Neural cell (in vitro differentiated cells): ENCODE measurements at regions not wholly inside any gene's neighbourhood (a gene's known extent, or its start where the extent isn't known, plus 50 kb on each side); places are given as distances from the start of the nearest gene placed in this dataset.

Experiments used
- H2AFZ ChIP-seq: fragments of 200-600, 300-800 bp; sonication (generic), shearing (Covaris generic); 2 replicates; pipeline ENCODE4 v1.6.0; 2014; ENCODE audit warnings: low read depth, mild to moderate bottlenecking, antibody characterized with exemption, low read length, moderate library complexity
- H3F3A ChIP-seq: fragments of 200-600 bp; shearing (Covaris generic); 2 replicates; pipeline ENCODE4 v1.6.1; 2016; ENCODE audit warnings: mild to moderate bottlenecking, moderate library complexity, mixed read lengths, antibody characterized with exemption, low read length; ENCODE audit not compliant: insufficient read depth, poor library complexity, severe bottlenecking
- H3K27ac ChIP-seq: fragments of 200-600, 300-800 bp; sonication (generic), shearing (Covaris generic); 2 replicates; pipeline ENCODE4 v1.5.1; 2014; ENCODE audit warnings: mild to moderate bottlenecking, low read length, moderate library complexity
- H3K27me3 ChIP-seq: fragments of 300-800, 200-600 bp; sonication (generic), shearing (Covaris generic); 2 replicates; pipeline ENCODE4 v1.6.0; 2014; ENCODE audit warnings: mild to moderate bottlenecking, low read depth, low read length, moderate library complexity; ENCODE audit not compliant: insufficient read depth
- H3K36me3 ChIP-seq: fragments of 300-800, 200-600 bp; sonication (generic), shearing (Covaris generic); 2 replicates; pipeline ENCODE4 v1.5.1; 2014; ENCODE audit warnings: mild to moderate bottlenecking, antibody characterized with exemption, low read length, moderate library complexity; ENCODE audit not compliant: insufficient read depth
- H3K4me2 ChIP-seq: fragments of 300-800, 200-600 bp; sonication (generic), shearing (Covaris generic); 2 replicates; pipeline ENCODE4 v1.6.0; 2014; ENCODE audit warnings: mild to moderate bottlenecking, low read length
- H3K4me3 ChIP-seq: fragments of 300-800, 200-600 bp; sonication (generic), shearing (Covaris generic); 2 replicates; pipeline ENCODE4 v1.5.1; 2014; ENCODE audit warnings: mild to moderate bottlenecking, low read length, moderate library complexity
- H3K79me2 ChIP-seq: fragments of 200-600 bp; shearing (Covaris generic); replicated peaks from 2 replicates; pipeline ENCODE4 v1.6.0; 2014; ENCODE audit warnings: mild to moderate bottlenecking, low read length, moderate library complexity; ENCODE audit not compliant: insufficient read depth
- H3K9ac ChIP-seq: fragments of 300-800, 200-600 bp; sonication (generic), shearing (Covaris generic); 2 replicates; pipeline ENCODE4 v1.6.1; 2016; ENCODE audit warnings: mild to moderate bottlenecking, low read length, mixed read lengths
- H3K9me2 ChIP-seq: fragments of 200-600 bp; shearing (Covaris generic); 2 replicates; pipeline ENCODE4 v1.6.1; 2016; ENCODE audit warnings: mild to moderate bottlenecking, low read length, mixed read lengths; ENCODE audit not compliant: insufficient read depth
- H3K9me3 ChIP-seq: fragments of 200-600, 300-800 bp; sonication (generic), shearing (Covaris generic); 2 replicates; pipeline ENCODE4 v1.6.1; 2016; ENCODE audit warnings: mild to moderate bottlenecking, mixed run types, low read length, moderate library complexity, mixed read lengths
- H4K20me1 ChIP-seq: fragments of 200-600 bp; shearing (Covaris generic); 2 replicates; pipeline ENCODE4 v1.6.1; 2016; ENCODE audit warnings: mild to moderate bottlenecking, mixed run types; ENCODE audit not compliant: insufficient read depth
- EP300 ChIP-seq: fragments of 450-650 bp; conservative IDR thresholded peaks from 2 replicates; pipeline ENCODE4 v1.6.1; 2014; ENCODE audit warnings: antibody characterized with exemption, mild to moderate bottlenecking, moderate library complexity; ENCODE audit not compliant: poor library complexity, severe bottlenecking
- EZH2 ChIP-seq: fragments of 200-600, 300-800 bp; shearing (Covaris generic), sonication (generic); IDR thresholded peaks from 2 replicates; pipeline ENCODE4 v1.6.1; 2014; ENCODE audit warnings: antibody characterized with exemption, low read length, borderline replicate concordance, mild to moderate bottlenecking; ENCODE audit not compliant: insufficient read depth, poor library complexity, severe bottlenecking
- MXI1 ChIP-seq: fragments of 450-650 bp; conservative IDR thresholded peaks from 2 replicates; pipeline ENCODE4 v1.6.1; 2014; ENCODE audit warnings: antibody characterized with exemption, mild to moderate bottlenecking; ENCODE audit not compliant: poor library complexity, severe bottlenecking
- POLR2AphosphoS5 ChIP-seq: IDR thresholded peaks from 2 replicates; pipeline ENCODE4 v1.6.1; 2012
- RAD21 ChIP-seq: fragments of 450-650 bp; conservative IDR thresholded peaks from 2 replicates; pipeline ENCODE4 v1.6.1; 2014; ENCODE audit warnings: antibody characterized with exemption, mild to moderate bottlenecking, moderate library complexity
- SMC3 ChIP-seq: fragments of 450-650 bp; conservative IDR thresholded peaks from 2 replicates; pipeline ENCODE4 v1.6.1; 2014; ENCODE audit warnings: antibody characterized with exemption, mild to moderate bottlenecking, moderate library complexity; ENCODE audit not compliant: poor library complexity
- TAF1 ChIP-seq: IDR thresholded peaks from 2 replicates; pipeline ENCODE4 v1.6.1; 2012; ENCODE audit warnings: low read depth
- TF ChIP-seq, protein P1 (sequence below): fragments of 450-650 bp; IDR thresholded peaks from 2 replicates; pipeline ENCODE4 v1.5.1; 2014; ENCODE audit warnings: antibody characterized with exemption, mild to moderate bottlenecking, moderate library complexity; ENCODE audit not compliant: poor library complexity, severe bottlenecking
- TF ChIP-seq, protein P2 (sequence below): IDR thresholded peaks from 2 replicates; pipeline ENCODE4 v1.6.1; 2012; ENCODE audit warnings: borderline replicate concordance

DNA sequence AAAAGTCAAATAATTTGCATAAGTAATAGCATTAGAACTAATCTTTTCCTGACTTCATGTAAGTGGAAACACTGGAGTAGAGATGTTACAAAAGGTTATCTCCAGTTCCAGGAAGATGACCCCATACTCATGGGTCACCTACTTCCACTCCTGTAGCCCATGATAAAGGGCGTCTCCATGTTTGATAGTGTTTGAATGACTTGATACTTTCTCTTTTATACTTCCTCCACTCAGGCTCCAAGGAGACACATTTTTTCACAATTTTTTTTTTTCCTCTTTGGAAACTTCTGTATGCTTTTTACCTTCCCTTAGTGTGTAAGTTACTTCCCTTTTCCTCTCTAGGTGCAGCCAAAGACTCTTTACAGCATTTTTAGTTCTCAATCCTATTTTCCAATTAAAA, 382.1 kb upstream of the B3GALT2 start:
- Histone ChIP-seq H3K27ac (no peak overlapping the region), H3K4me2 (no peak overlapping the region), H3K9ac (no peak overlapping the region), H3K27me3 (no peaks in the 10 kb centered on the region), H3K9me2 (no peaks in the 10 kb centered on the region), H2AFZ (no peak overlapping the region), H3K4me3 (no peak overlapping the region), H4K20me1 (no peaks in the 10 kb centered on the region), H3F3A (no peaks in the 10 kb centered on the region), H3K9me3 (no peaks in the 10 kb centered on the region), H3K36me3 (no peaks in the 10 kb centered on the region), H3K79me2 (no peaks in the 10 kb centered on the region)
- TF ChIP-seq, protein P1, sequence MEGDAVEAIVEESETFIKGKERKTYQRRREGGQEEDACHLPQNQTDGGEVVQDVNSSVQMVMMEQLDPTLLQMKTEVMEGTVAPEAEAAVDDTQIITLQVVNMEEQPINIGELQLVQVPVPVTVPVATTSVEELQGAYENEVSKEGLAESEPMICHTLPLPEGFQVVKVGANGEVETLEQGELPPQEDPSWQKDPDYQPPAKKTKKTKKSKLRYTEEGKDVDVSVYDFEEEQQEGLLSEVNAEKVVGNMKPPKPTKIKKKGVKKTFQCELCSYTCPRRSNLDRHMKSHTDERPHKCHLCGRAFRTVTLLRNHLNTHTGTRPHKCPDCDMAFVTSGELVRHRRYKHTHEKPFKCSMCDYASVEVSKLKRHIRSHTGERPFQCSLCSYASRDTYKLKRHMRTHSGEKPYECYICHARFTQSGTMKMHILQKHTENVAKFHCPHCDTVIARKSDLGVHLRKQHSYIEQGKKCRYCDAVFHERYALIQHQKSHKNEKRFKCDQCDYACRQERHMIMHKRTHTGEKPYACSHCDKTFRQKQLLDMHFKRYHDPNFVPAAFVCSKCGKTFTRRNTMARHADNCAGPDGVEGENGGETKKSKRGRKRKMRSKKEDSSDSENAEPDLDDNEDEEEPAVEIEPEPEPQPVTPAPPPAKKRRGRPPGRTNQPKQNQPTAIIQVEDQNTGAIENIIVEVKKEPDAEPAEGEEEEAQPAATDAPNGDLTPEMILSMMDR, result no peak
- TF ChIP-seq EZH2 (no peak), MXI1 (no peak)

DNA sequence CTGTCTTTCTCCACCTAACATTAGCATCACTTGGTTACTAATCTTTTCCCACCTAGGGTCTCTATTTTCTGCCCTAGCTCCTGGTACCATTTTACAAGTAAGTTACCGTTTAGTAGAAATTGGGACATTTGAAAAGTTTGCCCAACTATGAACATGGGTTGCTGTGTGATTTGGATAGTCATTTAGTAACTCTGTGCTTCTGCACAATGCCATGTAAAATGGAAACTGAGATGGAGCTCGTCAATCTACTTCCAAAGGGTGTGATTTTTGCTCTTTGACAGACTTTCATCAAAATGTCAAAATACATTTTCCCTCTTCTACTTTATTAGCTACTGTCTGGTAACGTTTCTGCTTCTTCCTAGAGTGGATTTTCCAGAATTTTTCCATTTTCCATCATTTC, 381.5 kb upstream of the B3GALT2 start:
- Histone ChIP-seq H3K27ac (no peak overlapping the region), H2AFZ (no peak overlapping the region), H3K9me3 (no peaks in the 10 kb centered on the region), H3K9me2 (no peaks in the 10 kb centered on the region), H3K4me3 (no peak overlapping the region), H3K4me2 (no peak overlapping the region), H3K79me2 (no peaks in the 10 kb centered on the region), H3F3A (no peaks in the 10 kb centered on the region), H3K9ac (no peak overlapping the region), H3K36me3 (no peaks in the 10 kb centered on the region), H3K27me3 (no peaks in the 10 kb centered on the region), H4K20me1 (no peaks in the 10 kb centered on the region)
- TF ChIP-seq, protein P1, result no peak
- TF ChIP-seq, protein P2, sequence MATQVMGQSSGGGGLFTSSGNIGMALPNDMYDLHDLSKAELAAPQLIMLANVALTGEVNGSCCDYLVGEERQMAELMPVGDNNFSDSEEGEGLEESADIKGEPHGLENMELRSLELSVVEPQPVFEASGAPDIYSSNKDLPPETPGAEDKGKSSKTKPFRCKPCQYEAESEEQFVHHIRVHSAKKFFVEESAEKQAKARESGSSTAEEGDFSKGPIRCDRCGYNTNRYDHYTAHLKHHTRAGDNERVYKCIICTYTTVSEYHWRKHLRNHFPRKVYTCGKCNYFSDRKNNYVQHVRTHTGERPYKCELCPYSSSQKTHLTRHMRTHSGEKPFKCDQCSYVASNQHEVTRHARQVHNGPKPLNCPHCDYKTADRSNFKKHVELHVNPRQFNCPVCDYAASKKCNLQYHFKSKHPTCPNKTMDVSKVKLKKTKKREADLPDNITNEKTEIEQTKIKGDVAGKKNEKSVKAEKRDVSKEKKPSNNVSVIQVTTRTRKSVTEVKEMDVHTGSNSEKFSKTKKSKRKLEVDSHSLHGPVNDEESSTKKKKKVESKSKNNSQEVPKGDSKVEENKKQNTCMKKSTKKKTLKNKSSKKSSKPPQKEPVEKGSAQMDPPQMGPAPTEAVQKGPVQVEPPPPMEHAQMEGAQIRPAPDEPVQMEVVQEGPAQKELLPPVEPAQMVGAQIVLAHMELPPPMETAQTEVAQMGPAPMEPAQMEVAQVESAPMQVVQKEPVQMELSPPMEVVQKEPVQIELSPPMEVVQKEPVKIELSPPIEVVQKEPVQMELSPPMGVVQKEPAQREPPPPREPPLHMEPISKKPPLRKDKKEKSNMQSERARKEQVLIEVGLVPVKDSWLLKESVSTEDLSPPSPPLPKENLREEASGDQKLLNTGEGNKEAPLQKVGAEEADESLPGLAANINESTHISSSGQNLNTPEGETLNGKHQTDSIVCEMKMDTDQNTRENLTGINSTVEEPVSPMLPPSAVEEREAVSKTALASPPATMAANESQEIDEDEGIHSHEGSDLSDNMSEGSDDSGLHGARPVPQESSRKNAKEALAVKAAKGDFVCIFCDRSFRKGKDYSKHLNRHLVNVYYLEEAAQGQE, result no peak
- TF ChIP-seq SMC3, result no peak
- TF ChIP-seq MXI1, result no peak
- TF ChIP-seq EP300, result no peak
- no peak for TF ChIP-seq POLR2AphosphoS5
- no peak for TF ChIP-seq RAD21
- no peak for TF ChIP-seq EZH2
- TF ChIP-seq TAF1, result no peak
